RWPE1 (cell line): ENCODE measurements at regions not wholly inside any gene's neighbourhood (a gene's known extent, or its start where the extent isn't known, plus 50 kb on each side); places are given as distances from the start of the nearest gene placed in this dataset.

ENCODE experiments used
- CTCF ChIA-PET: fragments of 350-600 bp; sonication (Branson Sonifier 250); formaldehyde crosslinking; extraction: SDS; loops from one replicate; lab custom pipeline; 2021; lab: Yijun Ruan, JAX
- POLR2A ChIA-PET: fragments of 400-600 bp; formaldehyde crosslinking; extraction: SDS; loops from one replicate; lab custom pipeline; 2020; ENCODE audit warnings: antibody characterized with exemption; ENCODE audit not compliant: low non-redundant PET; lab: Yijun Ruan, JAX
- DNase-seq: peaks from one replicate; pipeline ENCODE4 v3.0.0; 2012; ENCODE audit warnings: low spot score
- H3K27ac ChIP-seq: fragments of 450-650 bp; 2 replicates; pipeline ENCODE4 v1.5.1; 2017
- TF ChIP-seq, protein P1 (sequence below): fragments of 450-650 bp; conservative IDR thresholded peaks from 2 replicates; pipeline ENCODE4 v1.5.1; 2017; ENCODE audit warnings: low read depth, mild to moderate bottlenecking

DNA sequence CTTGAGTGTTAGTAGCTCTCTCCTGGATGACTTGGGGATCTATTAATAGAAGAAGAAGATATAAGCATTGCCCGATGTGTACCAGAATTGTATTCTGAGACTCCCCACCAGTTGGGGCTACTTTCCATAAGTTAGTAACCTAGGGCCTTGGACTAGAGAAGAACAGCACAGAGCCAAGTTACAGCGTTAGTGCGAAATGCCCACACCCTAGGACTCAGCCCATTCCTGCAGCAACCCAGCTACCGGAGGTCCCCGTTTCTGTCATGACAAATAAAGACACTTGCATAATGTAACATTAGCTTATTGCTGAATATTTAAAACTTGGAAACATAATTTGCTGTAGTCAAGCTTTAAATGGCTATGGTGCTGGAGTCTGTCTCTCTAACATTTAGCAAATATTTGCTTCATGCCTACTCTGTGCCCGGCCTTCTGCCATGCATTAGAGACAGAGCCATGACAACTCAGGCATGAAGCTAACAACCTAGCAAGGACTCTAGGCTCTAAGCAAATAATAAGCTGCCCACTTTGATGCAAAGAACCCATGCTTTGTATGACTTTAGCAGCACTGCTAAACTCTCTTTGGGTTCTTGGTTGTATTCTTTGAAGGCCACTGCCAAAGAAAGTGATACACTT is 103.4 kb upstream of the COL21A1 start:
- H3K27ac ChIP-seq: no peak overlapping the region
- CTCF ChIA-PET: interaction anchor here (0.7 to 0.9 kb wide), 2 partner anchors 242 to 244 kb away, joined by 3 to 4 read pairs; no protein-coding TSS in a partner anchor
- no peak for DNase-seq
- TF ChIP-seq, protein P1, sequence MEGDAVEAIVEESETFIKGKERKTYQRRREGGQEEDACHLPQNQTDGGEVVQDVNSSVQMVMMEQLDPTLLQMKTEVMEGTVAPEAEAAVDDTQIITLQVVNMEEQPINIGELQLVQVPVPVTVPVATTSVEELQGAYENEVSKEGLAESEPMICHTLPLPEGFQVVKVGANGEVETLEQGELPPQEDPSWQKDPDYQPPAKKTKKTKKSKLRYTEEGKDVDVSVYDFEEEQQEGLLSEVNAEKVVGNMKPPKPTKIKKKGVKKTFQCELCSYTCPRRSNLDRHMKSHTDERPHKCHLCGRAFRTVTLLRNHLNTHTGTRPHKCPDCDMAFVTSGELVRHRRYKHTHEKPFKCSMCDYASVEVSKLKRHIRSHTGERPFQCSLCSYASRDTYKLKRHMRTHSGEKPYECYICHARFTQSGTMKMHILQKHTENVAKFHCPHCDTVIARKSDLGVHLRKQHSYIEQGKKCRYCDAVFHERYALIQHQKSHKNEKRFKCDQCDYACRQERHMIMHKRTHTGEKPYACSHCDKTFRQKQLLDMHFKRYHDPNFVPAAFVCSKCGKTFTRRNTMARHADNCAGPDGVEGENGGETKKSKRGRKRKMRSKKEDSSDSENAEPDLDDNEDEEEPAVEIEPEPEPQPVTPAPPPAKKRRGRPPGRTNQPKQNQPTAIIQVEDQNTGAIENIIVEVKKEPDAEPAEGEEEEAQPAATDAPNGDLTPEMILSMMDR: no peak
- POLR2A ChIA-PET: no interaction called here

DNA sequence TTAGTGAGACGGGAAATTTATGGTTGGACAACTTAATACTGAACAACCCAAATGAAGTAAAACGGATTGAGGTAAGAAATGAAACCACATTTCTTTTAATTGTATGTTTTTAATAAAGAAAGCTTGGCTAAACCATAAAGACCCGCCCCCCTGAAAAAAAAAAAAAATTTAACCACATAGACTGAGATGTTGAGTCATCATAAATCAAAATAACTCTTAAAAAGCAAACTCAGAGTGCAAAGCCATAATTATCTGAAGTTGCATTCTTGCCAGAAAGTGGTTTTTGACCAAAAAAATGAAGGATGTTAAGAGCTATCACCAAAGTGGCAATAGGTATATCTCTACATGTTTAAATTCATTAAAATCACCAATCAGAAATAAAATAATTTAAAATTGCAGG is 101.8 kb upstream of the COL21A1 start:
- no peak overlapping the region for H3K27ac ChIP-seq
- TF ChIP-seq, protein P1: no peak
- ChIA-PET CTCF (no interaction called here), POLR2A (no interaction called here)
- no peak for DNase-seq

DNA sequence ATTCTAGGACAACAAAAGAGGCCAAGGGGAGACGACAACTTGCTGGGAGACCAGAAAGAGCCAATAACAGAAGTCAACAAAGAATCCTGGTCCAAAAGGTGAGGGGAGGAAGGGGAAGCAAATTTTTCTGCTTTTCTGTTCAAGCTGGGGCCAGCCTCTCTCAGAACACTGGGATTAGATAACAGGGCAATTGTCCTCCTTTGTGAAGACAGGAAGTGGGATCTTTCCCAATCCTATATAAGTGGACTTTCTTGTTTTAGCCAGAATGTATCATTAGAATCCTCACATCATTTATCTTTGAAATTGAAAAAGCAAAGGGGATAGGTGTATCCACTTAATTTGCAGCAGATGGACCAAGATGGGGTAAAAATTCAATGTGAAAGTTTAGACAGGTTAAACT is 101.2 kb upstream of the COL21A1 start:
- no peak overlapping the region for H3K27ac ChIP-seq
- ChIA-PET POLR2A (no interaction called here), CTCF (no interaction called here)
- DNase-seq: no peak
- TF ChIP-seq, protein P1: no peak

DNA sequence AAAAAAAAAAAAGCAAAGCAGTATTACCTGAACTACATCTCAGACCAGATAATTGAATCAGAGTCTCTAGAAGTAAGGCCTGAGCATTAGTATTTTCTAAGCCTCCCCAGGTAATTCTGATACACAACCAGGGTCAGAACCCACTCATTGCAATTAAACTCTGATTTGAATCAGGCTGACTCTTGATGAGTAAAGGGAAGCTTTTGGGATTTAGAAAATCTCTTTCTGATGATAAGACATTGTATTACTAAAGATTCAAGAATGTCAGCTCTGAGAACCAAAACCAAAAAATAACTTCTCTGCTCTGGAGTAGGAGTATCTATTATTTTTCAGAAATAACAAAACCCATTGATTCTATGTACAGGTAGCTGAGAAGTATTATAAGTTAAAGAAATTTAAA is 100.1 kb upstream of the COL21A1 start:
- POLR2A ChIA-PET: no interaction called here
- H3K27ac ChIP-seq: no peak overlapping the region
- CTCF ChIA-PET: interaction anchor here (0.6 kb wide), 1 partner anchor 763 kb away, joined by 3 read pairs; no protein-coding TSS in a partner anchor
- DNase-seq: no peak
- TF ChIP-seq, protein P1: no peak

DNA sequence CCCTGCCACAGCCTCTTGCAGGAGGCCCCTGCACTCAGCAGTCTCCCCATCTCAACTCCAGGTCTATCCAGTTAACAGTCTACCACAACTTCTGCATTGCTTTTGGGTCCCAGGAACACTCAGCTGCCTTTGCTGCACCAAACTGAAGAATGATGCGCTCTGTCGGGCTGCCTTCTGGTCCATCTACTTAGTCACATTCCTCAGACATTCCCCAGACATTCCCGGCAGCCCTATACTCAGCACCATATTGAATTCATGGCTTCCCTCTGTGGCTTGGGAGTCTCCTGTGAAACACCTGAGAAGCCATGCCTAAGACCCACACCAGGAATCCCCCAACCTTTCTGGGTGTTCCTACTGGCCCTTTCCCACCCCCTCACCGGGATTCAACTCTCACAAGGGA is 99.6 kb upstream of the COL21A1 start:
- CTCF ChIA-PET: no interaction called here
- no peak overlapping the region for H3K27ac ChIP-seq
- DNase-seq: no peak
- TF ChIP-seq, protein P1: no peak
- POLR2A ChIA-PET: no interaction called here

DNA sequence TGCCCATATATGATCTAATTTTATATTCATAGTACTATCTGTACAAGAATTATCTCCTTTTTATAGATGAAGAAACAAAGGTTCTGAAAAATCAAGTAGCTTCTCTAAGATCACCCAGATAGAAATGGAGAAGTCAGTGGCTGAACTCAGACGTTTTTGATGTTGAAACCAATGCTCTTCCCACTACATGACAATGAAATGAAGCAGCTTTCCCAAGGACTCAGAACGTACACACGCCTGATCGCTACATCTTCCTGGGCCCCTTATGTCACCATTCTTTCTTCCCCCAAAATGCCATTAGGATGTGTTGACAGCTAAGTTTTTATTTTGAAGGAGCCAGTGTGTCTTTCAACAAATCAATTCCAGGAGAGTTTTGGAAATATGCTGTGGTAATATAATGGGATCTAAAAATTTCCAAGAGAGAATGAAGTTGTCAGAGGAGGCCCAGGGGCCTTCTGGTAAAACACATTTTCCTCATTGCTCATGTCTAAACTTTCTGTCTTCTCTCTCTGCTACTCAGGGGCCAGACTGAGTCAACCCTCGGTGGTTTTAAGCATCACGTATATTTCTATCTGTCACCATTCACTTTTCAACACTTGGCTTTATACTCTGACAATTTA is 98.1 kb upstream of the COL21A1 start:
- no peak overlapping the region for H3K27ac ChIP-seq
- CTCF ChIA-PET: no interaction called here
- POLR2A ChIA-PET: no interaction called here
- TF ChIP-seq, protein P1: no peak
- no peak for DNase-seq
